Activated T-cell treated with anti-CD3 and anti-CD28 coated beads, Interleukin-2, amount 50 U/mL, for 1 hour (primary cell): ENCODE measurements at regions not wholly inside any gene's neighbourhood (a gene's known extent, or its start where the extent isn't known, plus 50 kb on each side); places are given as distances from the start of the nearest gene placed in this dataset.

Experiments used
- DNase-seq: peaks from one replicate; pipeline ENCODE4 v3.0.0-alpha.2; 2020

DNA sequence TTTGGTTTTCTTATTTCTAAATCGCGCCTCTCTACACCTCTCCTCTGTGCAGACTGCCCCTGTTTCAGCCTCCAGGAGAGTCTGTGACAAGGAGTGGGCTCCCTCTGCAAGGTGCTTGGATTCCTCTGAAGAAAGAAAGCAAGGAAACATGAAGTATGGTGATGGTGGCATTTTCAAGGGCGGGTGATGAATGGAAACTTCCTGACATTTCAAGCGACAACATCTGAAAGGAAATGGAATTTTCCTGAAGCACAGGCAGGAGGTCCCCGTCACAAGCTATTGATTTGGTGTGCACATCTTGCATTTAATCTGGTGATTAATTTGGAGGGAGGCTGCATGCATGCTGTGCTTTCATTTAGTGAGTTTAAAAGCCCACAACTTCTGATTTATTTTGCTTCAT lies 164.6 kb upstream of the FGGY start:
- DNase-seq = no peak

DNA sequence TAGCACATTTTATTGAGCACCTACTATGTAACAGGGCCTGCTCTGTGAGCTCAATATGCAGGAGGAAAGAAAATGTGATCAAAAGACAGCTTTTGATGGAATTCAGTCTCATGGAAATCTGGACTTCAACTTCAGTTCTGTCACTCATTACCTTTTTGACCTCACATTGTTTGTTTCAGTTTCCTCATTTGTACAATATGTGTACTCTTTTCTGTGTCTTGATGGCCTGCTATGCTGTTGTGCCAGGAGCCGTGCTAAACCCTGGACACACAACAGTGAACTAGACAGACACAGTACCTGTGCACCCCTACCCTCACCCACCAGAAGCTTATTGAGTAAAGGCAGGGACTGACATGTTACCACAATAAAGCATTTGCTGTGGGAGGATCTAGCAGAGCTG lies 162.9 kb upstream of the FGGY start:
- DNase-seq = no peak

DNA sequence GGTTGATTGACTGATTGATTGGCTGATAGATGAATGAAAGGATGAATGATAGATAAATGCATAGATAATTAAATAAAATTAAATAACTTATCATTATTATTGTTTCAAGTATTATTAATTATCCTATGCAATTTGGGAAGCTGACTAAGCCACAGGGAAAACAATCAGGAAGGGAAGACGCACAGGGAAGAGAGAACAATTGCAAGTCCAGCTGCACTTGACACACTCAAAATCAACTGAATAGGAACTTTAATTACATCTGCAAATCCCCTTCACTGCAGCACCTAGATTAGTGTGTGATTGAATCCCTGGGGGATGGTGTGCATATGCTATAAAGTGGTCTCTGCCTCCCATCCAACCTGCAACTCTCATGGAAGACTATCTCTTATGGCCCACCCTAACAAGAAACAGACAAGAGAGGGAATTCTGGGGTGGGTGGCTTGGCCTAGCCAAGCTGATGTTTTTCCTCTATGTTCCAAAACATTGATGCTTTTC lies 161.1 kb upstream of the FGGY start:
- DNase-seq = no peak

DNA sequence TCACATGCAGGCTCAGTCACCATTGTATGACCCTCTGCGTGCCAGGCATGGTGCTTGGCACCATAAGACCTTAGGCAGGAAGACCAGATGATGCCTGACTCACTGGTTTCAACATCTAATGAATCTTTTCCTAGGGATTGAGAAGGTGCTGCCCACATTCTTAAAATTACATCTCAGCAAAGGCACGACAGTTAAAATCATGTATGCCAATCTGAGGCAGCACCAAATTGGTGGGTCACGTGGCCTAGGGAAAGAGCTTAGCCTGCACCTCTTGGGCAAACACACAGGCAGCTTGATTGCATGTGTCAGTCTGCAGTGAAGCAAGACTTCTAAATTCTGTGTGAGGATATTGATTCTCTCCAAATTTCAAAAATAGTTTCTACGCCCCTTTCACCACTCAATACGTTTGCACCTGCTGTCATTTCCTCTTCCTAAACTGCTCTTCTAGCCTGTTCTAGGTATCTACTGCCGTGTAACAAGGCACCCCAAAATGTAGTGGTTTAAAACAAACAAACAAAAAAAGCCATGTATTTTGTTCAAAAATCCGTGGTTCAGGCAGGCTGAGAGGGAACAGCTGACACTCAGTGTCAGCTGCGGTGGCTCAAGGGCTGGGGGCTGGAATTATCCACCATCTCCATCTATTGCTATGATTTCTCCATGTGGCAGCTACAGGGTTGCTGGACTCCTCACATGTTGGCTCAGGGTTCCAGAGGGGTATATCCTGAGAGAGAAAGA lies 160.2 kb upstream of the FGGY start:
- DNase-seq = no peak

DNA sequence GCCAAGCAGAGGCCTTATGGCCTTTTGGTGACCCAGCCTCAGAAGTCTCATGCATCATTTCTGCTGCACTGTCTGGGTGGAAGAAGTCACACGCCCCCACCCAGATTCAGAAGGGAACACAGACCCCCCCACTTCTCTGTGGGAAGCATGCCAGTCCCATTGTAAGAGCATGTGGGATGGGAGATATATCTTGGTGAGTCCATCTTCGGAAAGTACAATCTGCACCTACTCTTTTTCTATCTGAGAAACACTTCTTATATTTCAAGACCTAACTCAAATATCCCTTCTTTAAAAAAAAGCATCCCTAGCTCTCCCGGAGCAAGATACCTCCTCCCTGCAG lies 159.6 kb upstream of the FGGY start:
- no peak for DNase-seq

DNA sequence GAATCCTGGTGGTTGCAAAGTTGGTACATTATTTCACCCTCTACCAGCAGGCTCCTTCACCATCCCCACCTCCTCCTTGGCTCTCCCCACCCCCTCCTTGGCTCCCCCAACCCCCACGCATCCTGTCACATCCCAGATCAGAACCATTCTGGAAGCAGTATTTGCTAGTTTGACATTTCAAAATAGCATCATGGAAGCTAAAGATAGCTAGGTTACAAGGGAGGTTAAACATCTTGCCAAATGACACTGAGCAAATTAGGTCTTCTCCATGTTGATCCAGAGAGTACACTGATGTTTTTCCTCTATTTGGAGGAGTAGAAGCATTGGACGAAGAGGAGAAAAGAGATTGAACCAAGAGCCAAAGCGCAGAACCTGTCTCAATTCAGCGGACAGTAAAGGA lies 158.9 kb upstream of the FGGY start:
- no peak for DNase-seq

DNA sequence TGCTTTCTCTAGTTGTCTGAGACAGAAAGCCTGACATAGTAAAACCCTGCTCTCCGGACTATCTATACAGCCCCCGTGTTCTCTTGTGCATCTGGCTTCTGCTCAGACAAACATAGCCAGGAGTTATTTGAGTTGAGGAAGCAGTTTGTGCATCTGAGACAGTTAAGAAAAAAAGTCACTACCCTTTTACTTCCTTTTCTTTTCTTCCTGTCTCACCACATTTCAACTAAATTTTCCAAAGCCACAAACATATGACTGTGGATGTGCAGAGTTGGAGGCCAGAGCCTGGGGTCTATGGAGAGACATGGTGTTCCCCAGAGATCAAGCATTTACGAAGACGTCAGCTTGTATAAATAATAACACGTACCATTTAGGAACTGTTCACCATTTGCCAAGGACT lies 158.5 kb upstream of the FGGY start:
- DNase-seq = no peak

DNA sequence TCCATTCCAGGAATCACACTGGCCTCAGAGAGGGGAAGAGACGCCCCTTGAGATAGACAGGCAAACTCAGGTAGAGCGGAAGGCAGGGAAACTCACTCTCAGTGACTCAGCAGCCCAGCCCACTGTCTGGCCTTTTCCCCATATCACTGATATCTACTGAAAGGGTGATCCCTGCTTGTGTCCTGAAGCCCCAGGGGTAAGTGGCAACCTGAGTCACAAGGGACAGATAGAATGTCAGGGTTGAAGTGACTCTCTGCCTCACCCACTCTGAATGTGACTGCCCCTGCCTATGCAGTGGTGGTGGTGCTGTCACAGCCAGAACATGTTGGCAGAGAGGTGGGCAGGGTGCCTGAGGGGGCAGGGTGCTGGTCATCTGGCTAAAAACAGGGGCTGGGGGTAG lies 157.5 kb upstream of the FGGY start:
- DNase-seq = no peak

DNA sequence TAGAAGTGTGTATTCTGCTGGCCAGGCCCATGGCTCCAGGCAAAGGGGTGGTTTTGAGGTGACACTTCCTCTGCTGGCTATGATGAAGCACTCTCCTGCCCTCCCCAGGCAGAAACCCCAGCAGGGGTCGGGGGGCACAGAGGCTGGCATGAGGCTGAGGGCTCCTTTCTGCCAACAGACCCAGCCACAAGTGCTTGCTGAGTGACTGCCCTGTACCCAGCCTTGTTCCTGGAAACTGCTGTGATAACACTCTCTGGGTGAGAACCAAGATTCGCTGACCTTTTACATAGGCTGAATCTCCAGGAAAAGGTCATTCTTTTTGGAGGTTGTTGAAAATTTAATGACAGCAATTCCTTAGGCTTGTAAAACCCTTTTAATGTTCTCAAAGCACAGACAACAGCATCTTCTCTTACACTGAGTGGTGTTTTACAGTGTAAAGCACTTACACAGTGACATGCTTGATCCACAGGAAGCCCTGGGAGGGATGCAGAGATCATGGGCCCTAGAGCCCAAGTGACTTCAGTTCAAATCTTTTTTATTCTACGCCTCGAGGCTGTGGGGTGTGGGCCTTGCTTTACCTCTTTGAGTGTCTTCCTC lies 155.5 kb upstream of the FGGY start:
- DNase-seq = no peak

DNA sequence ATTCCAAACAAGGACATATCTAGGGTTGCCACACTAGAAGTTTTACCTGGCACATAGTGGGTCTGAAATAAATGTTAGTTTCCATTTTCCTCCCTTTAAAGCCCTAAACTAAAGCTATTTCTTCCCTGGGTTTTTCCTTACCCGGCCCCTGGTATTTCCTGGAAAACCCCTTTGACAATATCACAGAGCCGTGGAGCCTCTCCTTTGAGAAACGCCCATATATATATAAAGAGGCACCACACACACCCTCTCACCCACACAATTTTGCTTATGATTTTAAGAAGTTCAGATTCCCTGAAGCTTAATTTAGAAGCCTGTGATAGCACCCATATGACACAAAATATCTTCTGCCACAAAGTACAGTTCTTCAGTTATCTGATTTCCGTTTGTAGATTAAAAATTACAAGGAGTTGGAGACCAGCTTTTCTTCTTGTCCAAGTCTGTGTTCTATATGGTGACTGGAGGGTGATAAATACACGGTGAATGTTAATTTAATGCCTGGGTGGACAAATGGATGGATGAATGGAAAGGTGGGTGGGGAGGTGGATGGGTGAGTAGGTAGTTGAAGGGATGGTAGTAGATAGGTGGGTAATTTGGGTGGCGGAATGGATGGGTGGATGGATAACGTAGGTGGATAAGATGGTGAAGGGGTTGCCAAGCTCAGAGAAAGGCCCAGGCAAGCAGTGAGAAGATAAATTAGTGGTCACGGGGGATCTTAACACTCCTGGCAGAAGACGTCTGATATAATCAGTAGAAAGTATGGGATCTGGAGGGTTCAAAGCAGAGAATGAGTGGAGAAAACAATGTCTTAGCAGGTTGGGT lies 154.4 kb upstream of the FGGY start:
- DNase-seq = no peak

DNA sequence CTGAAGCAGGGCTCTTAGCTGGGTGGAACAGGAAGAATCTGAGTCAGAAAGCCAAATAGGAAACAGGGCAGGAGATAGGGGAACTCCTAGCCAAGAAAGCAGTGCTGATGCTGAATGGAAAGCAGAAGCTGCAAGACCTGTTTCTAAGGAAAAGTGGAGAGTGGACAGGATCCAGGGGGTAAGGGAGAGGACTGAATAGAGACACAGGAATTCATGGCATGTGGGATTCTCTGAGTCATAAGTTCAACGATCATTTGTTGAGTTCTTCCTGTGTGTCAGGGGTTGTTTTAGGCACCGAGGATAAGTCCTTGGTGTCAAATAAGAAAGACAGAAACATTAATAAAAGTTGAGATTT lies 153.8 kb upstream of the FGGY start:
- no peak for DNase-seq

DNA sequence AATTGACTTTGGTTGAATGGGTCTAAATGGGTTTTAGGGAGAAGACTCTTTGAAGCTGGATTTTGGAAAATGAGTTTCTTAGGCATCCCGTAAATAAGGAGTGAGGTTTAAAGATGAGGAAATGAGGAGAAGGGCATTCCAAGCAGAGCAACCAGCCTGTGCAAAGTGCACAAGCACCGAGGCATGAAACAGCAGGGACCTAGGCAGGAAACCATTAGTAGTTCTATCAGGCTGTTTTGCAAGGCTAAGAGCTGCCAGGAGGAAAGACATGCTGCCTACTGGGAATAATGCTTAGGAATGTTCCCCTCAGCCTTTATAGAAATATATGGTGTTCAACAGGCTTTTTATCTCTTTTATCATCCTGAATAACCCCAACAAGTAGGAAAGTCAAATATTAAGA lies 153.1 kb upstream of the FGGY start:
- no peak for DNase-seq

DNA sequence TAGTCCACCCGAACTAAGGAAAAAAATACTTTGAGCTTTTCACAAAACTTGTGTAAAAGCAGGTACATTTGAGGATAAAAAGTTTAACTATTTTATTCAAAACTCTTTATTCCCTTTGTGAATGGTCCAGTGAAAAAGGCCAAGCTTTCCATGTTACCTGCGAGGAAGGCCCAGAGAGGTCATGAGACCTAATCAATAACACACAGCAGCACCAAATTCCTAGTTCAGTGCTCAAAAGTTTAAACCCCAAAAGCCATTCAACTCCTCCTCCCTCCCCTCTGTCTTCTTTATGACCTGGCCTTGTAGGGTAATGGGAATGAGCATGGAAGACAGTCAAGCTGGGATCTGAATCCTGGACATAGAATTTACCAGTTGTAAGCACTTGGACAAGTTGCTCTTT lies 151.9 kb upstream of the FGGY start:
- no peak for DNase-seq

DNA sequence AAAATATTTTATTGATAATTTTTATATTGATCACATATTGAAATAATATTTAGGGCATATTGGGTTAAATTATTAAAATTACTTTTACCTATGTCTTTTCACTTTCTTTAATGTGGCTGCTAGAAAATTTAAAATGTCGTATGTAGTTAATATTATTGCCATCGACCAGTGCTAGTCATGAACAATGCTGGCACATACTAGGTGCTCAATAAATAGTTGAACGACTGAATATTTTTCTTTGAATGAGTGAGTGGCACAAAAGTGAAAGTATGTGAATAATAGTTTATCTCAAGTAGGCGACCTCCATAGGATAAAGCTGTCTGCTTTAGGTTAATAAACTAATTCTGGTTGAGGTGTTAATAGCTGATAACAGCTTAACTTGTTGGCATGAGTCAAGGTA lies 150.8 kb upstream of the FGGY start:
- DNase-seq = no peak

DNA sequence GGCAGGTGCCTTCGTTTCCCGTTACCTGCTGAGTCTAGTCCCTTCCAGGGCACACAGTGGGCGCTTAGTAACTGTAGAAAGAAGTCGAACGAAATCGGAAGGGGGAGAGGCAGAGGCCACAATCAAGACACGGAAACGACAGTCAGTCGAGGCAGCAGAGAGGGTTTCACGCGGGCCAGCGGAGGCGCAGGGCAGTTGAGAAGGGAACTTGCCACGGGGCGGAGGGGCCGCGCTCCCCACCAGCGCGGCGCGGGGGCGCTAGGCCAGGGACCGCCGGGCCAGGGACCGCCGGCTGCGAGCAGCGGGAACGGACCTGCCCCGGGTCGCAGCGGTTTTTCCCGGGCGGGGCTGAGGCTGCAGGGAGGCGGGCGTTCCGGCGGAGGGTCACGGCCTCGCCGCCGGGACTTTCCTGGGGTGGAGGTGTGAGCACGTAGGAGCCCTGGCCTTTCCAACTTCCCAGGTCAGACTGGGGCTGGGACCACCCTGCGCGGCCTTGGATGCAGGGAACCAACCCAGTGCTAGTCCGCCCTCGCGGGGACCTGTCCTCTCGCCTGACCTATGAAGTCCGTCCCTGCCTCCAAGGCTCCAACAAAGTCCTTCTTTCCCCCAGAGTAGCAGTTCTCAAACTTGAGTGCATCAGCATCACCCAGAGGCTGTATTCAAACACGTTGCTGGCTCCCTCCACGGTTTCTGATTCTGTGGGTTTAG lies 150.1 kb upstream of the FGGY start:
- peak; percentile 55 for DNase-seq

DNA sequence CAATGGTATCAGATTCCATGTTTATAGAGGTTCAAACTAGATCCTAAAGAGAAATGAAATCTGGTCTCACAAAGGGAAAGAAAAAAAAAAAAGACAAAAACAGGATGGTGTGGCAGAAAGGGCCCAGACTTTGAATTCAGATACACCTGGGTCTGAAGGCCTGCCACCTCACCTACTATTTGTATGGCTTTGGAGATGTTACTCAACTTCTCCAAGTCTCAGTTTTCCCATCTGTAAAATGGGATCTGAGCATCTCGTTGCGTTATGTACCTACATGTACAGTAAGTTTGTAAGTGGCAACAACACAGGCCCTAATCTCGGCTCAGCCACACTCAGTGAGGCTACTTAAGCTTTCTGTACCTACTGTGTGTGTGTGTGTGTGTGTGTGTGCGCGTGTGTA lies 147.5 kb upstream of the FGGY start:
- no peak for DNase-seq

DNA sequence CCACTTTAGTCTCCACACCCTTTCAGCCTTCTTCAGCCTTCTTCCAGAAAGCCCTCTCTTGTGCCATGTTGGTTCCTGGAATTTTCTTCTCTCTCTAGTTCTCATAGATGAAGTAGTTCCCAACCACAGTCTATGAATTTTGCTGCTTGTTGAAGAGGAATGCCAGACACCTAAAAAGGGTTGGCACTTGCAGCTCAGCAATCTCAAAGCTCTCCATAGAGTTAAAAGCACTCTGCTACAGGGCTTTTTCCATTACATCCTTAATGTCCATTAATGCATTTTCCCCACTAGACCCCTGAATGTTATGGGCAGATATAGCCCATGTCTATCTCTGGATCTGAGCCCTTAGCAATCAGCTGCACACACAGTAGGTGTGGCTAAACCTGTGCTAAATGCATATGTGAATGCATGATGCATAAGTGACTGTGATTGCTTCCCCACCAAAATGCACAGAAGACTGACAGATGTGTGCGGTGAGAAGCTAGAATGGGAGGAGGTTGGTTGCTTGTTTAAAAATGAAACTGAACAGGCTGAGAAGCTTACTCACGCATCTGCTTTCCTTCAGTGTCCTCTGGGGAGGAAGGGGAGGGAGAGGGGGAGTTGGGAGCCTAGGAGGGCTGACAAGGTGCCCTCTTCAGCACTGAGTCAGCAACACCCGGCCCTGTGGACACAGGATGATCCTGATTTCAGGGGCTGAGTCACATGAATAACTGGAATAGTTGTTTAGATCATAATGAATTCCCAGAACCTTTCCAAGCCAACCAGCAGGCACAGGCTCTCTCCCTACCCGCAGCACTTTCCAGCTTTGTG lies 146.1 kb upstream of the FGGY start:
- no peak for DNase-seq

DNA sequence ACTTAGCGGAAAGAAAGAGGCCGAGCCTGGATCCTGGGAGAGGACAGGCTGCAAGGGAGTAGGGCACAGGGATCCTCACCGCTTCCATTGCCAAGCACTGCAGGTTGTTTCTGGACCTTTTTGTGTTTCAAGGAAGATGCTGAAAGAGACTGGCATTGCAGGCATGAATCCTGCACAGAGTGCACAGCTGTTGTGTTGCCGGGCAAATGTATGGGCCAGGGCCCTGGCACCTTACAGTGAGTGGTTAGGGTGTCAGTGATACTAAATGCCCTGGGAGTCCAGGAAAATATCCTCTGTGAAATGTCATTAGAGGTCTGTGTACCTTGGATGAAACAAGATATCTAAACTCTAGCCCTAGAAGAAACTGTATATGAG lies 145.5 kb upstream of the FGGY start:
- no peak for DNase-seq

DNA sequence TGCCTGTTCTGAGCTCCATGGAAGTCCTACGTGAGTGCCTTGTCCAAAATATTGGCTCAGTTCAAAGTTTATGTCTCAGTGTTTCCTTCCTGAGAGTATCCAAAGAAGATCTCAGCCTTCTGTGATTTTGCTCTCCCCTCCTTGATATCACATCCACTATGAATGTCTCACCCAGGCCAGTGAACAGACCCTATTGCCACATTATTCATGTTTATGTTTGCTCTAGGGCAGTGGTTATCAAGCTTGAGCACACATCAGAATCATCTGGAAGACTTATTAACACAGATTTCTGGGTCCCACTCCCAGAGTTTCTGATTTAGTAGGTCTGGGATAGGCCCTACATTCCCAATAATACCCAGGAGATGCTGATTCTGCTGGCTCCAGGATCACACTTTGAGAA lies 145.0 kb upstream of the FGGY start:
- no peak for DNase-seq

DNA sequence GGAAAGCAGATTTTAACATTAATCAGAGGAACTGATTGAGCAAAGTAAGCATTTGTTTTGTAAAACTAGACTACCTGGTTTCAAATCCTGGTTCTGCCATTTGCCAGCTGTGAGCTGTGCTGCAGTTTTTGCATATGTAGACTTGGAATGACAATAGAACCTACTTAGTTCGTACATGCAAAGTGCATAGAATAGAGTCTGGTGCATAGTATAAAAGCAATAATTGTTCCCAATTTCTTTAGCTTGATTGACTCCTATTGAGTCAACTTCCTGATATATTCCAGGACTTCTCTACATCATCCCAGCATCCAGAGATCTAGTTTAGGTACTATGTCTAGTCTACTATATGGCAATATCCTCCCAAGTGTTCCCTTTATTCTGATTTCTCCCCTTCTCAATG lies 144.4 kb upstream of the FGGY start:
- no peak for DNase-seq

DNA sequence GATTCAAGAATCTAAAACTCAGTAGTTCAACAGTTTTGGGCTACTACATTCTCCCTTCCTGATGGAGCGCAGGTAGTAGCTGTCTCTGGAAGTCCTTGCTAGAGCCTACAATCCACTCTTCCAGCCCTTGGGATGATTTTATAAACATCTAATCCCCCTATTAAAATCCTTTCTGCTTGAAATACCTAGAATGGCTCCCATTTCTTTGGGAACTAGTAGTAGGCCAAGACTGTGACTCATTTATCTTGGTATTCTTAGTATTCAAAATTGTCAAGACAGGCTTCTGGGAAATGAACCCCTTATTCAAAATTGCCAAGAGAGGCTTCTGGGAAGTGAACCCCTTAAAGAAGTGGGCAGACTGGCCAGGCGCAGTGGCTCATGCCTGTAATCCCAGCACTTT lies 142.5 kb upstream of the FGGY start:
- DNase-seq = no peak

DNA sequence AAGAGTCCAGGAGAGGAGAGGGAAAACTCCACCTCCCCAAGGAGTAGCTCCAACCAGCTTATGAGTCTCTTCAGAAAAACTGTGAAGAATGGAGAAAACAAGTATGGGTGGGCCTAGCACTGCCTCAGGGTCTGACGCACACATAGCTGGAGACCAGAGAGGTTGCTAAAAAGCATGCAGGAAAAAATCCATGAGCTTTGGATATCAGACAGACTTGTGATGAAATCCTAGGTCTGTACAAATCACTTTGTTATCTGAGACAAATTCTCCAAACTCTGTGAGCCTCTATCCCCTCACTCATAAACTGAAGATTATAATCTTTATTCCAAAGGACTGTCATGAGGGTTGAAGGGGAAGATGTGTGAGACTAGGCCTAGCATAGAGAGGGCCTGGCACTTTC lies 141.5 kb upstream of the FGGY start:
- no peak for DNase-seq

DNA sequence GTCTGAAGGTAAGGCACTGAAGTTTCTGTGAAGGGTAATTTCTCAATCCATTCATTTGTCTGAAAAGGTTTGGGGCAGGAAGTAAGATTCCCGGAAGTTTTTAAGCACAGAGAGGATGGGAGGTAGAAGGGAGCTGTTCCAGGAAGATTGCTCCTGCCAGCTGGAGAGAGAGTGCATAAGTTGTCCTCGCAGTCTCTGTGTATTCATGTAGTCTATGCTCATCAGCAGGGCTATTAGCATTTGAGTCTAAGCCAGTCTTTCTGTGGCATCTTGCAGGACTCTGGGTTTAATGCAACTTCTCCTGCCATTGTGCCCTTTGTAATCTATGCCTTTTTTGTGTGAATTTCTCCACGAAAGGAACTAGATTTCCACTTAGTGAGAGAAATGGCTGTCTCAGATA lies 140.8 kb upstream of the FGGY start:
- DNase-seq = no peak
